ENCODE measurements at regions not wholly inside any gene's neighbourhood (a gene's known extent, or its start where the extent isn't known, plus 50 kb on each side); places are given as distances from the start of the nearest gene placed in this dataset.

DNA sequence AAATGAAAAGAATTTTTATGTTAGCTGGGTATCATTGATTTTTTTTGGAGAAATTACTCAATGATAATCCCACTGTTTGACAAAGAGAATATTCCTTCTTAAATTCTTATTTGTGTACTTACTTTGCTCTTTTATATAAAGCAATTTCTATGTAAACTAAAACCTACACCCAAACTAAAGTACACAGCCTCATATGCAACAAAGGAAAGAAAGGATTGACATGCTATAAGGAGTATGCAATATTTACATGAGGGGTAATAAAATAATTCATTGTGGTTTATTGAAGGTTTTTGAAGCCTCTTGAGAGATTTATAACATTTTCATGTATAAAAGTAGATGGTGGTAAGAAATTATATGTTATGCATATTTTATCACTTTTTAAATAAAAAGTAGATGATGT is 368.5 kb downstream of the CDH7 start (continued):
- TF ChIP-seq EZH2phosphoT487 (IDR thresholded peaks at IDR 0.05; ENCODE audit: borderline replicate concordance): no peak
- no peak for TF ChIP-seq CEBPB (IDR thresholded peaks at IDR 0.05; ENCODE audit: low read depth)
- TF ChIP-seq JUND (IDR thresholded peaks at IDR 0.05): no peak
- no peak for TF ChIP-seq SRF (IDR thresholded peaks at IDR 0.05; ENCODE audit: low read depth)

DNA sequence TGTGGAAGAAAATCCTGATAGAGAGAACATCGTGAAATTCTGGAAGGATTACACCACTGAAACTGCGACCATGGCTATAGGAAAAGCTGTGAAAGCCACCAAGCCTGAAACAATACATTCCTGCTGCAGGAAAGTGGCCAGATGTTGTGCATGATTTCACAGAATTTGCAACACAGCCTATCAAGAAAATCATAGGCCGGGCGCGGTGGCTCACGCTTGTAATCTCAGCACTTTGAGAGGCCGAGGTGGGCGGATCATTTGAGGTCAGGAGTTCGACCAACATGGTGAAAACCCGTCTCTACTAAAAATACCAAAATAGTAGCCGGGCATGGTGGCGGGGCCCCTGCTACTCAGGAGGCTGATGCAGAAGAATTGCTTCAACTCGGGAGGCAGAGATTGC is 360.2 kb downstream of the CDH7 start:
- Histone ChIP-seq H3K4me3 (replicated peaks in 1 of 2; ENCODE audit: low read depth in 1 of 2, low read length in 2 of 2) (no peak overlapping the region), H3K27ac (ENCODE audit: low read depth, low read length) (no peak overlapping the region), H3K4me1 (ENCODE audit: control insufficient read depth in 1 of 2, insufficient read depth in 2 of 2, low read length in 2 of 2) (no peaks in the 10 kb centered on the region), H4K20me1 (ENCODE audit: insufficient read depth) (no peaks in the 10 kb centered on the region), H3K27me3 (ENCODE audit: insufficient read depth, low read length) (no peaks in the 10 kb centered on the region), H3K9me2 (ENCODE audit: insufficient read depth) (no peaks in the 10 kb centered on the region), H3K9ac (ENCODE audit: low read length) (no peak overlapping the region), H3K79me2 (ENCODE audit: insufficient read depth, low read length) (no peaks in the 10 kb centered on the region), H3K9me3 (ENCODE audit: control insufficient read depth in 1 of 2, insufficient read depth in 1 of 2, low read depth in 1 of 2, low read length in 2 of 2) (peaks cover 9 to 23% of the 10 kb centered on the region in 2 experiments; a peak in 3 of 4 replicates), H3K36me3 (ENCODE audit: control insufficient read depth in 1 of 2, insufficient read depth in 2 of 2, low read length in 2 of 2) (no peaks in the 10 kb centered on the region), H3K4me2 (ENCODE audit: low read length) (no peak overlapping the region), H2AFZ (ENCODE audit: low read depth, low read length, poor library complexity, severe bottlenecking) (no peak overlapping the region)
- TF ChIP-seq EGR1 (IDR thresholded peaks at IDR 0.05; ENCODE audit: low read depth) (no peak), JUND (IDR thresholded peaks at IDR 0.05) (no peak), CBX3 (IDR thresholded peaks at IDR 0.05; ENCODE audit: low read depth) (no peak), SP1 (IDR thresholded peaks at IDR 0.05; ENCODE audit: low read depth) (no peak), POLR2A (IDR thresholded peaks at IDR 0.05; ENCODE audit: borderline replicate concordance, extremely low read depth, insufficient read depth, insufficient read length) (no peak), SIN3A (IDR thresholded peaks at IDR 0.05; ENCODE audit: low read depth) (no peak), ELF1 (IDR thresholded peaks at IDR 0.05; ENCODE audit: borderline replicate concordance, low read depth) (no peak), RAD21 (IDR thresholded peaks at IDR 0.05; ENCODE audit: low read depth) (no peak), EZH2phosphoT487 (IDR thresholded peaks at IDR 0.05; ENCODE audit: borderline replicate concordance) (no peak), FOSL1 (IDR thresholded peaks at IDR 0.05; ENCODE audit: low read depth) (no peak), CEBPB (IDR thresholded peaks at IDR 0.05; ENCODE audit: low read depth) (no peak), TCF7L2 (IDR thresholded peaks at IDR 0.05; ENCODE audit: borderline replicate concordance, extremely low read depth, insufficient read depth, insufficient read length) (no peak), EZH2 (IDR thresholded peaks at IDR 0.05) (no peak), YY1 (IDR thresholded peaks at IDR 0.05; ENCODE audit: extremely low read depth, insufficient replicate concordance, low read depth, low read length) (no peak), SRF (IDR thresholded peaks at IDR 0.05; ENCODE audit: low read depth) (no peak), ZFX (IDR thresholded peaks at IDR 0.05) (no peak)
- TF ChIP-seq, protein P1, sequence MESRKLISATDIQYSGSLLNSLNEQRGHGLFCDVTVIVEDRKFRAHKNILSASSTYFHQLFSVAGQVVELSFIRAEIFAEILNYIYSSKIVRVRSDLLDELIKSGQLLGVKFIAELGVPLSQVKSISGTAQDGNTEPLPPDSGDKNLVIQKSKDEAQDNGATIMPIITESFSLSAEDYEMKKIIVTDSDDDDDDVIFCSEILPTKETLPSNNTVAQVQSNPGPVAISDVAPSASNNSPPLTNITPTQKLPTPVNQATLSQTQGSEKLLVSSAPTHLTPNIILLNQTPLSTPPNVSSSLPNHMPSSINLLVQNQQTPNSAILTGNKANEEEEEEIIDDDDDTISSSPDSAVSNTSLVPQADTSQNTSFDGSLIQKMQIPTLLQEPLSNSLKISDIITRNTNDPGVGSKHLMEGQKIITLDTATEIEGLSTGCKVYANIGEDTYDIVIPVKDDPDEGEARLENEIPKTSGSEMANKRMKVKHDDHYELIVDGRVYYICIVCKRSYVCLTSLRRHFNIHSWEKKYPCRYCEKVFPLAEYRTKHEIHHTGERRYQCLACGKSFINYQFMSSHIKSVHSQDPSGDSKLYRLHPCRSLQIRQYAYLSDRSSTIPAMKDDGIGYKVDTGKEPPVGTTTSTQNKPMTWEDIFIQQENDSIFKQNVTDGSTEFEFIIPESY (IDR thresholded peaks at IDR 0.05; ENCODE audit: extremely low read depth, insufficient replicate concordance, low read length): no peak
- TF ChIP-seq, protein P2, sequence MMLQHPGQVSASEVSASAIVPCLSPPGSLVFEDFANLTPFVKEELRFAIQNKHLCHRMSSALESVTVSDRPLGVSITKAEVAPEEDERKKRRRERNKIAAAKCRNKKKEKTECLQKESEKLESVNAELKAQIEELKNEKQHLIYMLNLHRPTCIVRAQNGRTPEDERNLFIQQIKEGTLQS (IDR thresholded peaks at IDR 0.05): no peak
- TF ChIP-seq, protein P3, sequence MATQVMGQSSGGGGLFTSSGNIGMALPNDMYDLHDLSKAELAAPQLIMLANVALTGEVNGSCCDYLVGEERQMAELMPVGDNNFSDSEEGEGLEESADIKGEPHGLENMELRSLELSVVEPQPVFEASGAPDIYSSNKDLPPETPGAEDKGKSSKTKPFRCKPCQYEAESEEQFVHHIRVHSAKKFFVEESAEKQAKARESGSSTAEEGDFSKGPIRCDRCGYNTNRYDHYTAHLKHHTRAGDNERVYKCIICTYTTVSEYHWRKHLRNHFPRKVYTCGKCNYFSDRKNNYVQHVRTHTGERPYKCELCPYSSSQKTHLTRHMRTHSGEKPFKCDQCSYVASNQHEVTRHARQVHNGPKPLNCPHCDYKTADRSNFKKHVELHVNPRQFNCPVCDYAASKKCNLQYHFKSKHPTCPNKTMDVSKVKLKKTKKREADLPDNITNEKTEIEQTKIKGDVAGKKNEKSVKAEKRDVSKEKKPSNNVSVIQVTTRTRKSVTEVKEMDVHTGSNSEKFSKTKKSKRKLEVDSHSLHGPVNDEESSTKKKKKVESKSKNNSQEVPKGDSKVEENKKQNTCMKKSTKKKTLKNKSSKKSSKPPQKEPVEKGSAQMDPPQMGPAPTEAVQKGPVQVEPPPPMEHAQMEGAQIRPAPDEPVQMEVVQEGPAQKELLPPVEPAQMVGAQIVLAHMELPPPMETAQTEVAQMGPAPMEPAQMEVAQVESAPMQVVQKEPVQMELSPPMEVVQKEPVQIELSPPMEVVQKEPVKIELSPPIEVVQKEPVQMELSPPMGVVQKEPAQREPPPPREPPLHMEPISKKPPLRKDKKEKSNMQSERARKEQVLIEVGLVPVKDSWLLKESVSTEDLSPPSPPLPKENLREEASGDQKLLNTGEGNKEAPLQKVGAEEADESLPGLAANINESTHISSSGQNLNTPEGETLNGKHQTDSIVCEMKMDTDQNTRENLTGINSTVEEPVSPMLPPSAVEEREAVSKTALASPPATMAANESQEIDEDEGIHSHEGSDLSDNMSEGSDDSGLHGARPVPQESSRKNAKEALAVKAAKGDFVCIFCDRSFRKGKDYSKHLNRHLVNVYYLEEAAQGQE (IDR thresholded peaks at IDR 0.05; ENCODE audit: low read depth): no peak
- TF ChIP-seq, protein P4, sequence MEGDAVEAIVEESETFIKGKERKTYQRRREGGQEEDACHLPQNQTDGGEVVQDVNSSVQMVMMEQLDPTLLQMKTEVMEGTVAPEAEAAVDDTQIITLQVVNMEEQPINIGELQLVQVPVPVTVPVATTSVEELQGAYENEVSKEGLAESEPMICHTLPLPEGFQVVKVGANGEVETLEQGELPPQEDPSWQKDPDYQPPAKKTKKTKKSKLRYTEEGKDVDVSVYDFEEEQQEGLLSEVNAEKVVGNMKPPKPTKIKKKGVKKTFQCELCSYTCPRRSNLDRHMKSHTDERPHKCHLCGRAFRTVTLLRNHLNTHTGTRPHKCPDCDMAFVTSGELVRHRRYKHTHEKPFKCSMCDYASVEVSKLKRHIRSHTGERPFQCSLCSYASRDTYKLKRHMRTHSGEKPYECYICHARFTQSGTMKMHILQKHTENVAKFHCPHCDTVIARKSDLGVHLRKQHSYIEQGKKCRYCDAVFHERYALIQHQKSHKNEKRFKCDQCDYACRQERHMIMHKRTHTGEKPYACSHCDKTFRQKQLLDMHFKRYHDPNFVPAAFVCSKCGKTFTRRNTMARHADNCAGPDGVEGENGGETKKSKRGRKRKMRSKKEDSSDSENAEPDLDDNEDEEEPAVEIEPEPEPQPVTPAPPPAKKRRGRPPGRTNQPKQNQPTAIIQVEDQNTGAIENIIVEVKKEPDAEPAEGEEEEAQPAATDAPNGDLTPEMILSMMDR (IDR thresholded peaks at IDR 0.05 in 2 of 3, conservative IDR thresholded peaks at IDR 0.05 in 1 of 3; ENCODE audit: borderline replicate concordance in 1 of 3, insufficient read depth in 1 of 3, low read depth in 2 of 3, low read length in 2 of 3): no peak
- DNase-seq (ENCODE audit: low read depth, low spot score) (no peak), ATAC-seq (no peak)
- ChIA-PET RAD21 (ENCODE audit: low non-redundant PET in 1 of 2, low total read pairs in 2 of 2, uncharacterized antibody in 2 of 2, unreplicated experiment in 2 of 2) (no interaction called here), CTCF (no interaction called here), POLR2A (no interaction called here)
- BruUV-seq (replicated peaks): no TSS peak
- intact Hi-C loops (cut with micrococcal nuclease): no loop called here

Measured in HCT116 (cell line).